HG02623 (cell line): ENCODE measurements at regions not wholly inside any gene's neighbourhood (a gene's known extent, or its start where the extent isn't known, plus 50 kb on each side); places are given as distances from the start of the nearest gene placed in this dataset.

Source experiments
- ATAC-seq: cut with Tn5 transposase; IDR thresholded peaks from one replicate; pipeline ENCODE4 v1.9.1; 2021; ENCODE audit warnings: moderate library complexity; ENCODE audit not compliant: unreplicated experiment

DNA sequence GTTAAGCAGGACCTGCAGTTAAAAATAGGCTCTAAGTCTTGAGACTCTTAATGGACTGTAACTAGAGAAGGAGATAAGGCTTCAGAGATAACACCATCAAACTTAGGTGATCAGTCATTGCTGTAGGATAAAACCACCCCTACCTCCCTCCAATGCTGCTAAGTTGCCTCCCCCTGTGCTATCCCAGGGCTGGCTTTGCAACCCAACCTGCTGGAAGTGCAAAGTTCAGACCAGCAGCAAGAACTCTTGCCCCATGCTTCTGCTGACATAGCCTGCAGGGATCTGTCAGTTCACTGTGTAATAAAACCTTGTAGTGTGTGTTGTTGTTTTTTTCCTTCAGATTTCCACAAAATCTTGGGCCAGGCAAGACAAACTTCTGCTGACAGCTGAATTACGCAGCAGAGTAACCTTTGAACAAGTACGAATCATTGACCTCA lies 57.4 kb upstream of the EPB41L3 start:
- ATAC-seq, result no peak

DNA sequence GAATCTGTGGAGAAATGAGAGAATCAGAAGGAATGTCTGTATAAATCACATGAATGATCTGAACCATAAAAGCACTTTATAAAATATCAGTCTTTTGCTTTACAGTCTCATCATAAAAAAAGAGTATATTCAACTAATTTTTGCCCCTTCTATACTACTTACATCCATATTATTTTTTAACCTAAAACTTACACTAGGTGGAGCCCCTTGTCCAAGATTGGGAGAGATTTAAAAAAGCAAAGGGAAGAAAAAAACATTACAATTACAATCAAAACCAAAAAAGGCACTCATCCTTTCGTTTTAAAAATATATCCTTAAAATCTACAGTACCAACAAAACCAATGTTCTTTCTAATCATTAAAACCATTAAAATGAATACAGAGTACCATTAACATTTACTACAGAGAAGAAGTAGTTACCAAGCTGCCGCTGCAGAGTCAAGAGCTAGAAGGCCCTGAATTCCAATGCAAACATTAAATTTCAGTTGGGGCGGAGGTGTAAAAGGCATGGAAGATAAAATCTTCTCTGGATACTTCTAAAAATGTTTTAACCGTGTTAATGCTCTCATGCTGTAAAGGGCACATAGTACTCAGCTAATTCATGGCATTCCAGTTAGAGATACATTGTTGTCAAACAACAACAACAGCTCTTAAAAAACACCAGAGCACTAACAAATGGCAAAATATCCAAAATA lies 56.7 kb upstream of the EPB41L3 start:
- ATAC-seq, result no peak

DNA sequence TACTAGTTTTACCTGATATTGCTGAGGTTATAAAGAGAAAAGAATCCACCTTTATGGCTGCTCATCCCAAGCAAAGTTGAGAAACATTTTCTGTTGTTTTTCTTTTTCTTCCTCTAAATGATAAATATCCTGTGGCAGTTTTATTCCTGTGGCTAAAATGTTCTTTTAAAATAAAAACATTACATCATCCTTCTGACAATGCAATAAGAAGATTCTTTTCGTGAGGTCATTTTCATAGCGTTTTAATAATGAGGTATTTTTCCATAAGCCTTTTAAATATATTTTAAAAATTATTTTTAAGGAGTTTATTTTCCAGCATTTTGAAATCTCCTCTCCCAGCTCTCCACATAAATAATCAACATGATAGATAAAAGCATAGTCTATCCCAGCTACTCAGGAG lies 52.8 kb upstream of the EPB41L3 start:
- ATAC-seq, result no peak
